Stimulated activated naive B cell treated with anti-CD40 and anti-IgM and Interleukin-4, amounts not matched to agents 10 μg/mL and 1 μg/mL and 100 μg/mL, for 72 hours (primary cell): ENCODE measurements at regions not wholly inside any gene's neighbourhood (a gene's known extent, or its start where the extent isn't known, plus 50 kb on each side); places are given as distances from the start of the nearest gene placed in this dataset.
"Not testable (repeated sequence)": the region's sequence is repeated elsewhere in the genome, so short reads cannot be mapped to it uniquely, and the experiment has no call there.

Experiments
- ATAC-seq, 2 donors: fragments of 150-1000 bp; cut with Tn5 transposase; replicated peaks; 2 replicates each; pipeline ENCODE4 v1.10.0; 2021; ENCODE audit warnings: moderate library complexity in 1 of 2
- DNase-seq: peaks from one replicate; pipeline ENCODE4 v3.0.0; 2021
- H3K27ac Mint-ChIP-seq: one replicate; pipeline ENCODE4 v1.8.0; 2022; ENCODE audit warnings: mild to moderate bottlenecking, mixed read lengths
- H3K27me3 Mint-ChIP-seq, 2 donors: one replicate each; pipeline ENCODE4 v1.8.0; 2022; ENCODE audit warnings: mixed read lengths in 2 of 2
- H3K36me3 Mint-ChIP-seq, 2 donors: one replicate each; pipeline ENCODE4 v1.8.0; 2022; ENCODE audit warnings: mixed read lengths in 2 of 2, mild to moderate bottlenecking in 1 of 2
- H3K4me1 Mint-ChIP-seq, 2 donors: one replicate each; pipeline ENCODE4 v1.8.0; 2022; ENCODE audit warnings: mixed read lengths in 2 of 2, mild to moderate bottlenecking in 1 of 2
- H3K4me3 Mint-ChIP-seq, 2 donors: one replicate each; pipeline ENCODE4 v1.8.0; 2022; ENCODE audit warnings: mild to moderate bottlenecking in 2 of 2, mixed read lengths in 2 of 2, moderate library complexity in 1 of 2
- H3K9me3 Mint-ChIP-seq, 2 donors: one replicate each; pipeline ENCODE4 v1.8.0; 2022; ENCODE audit warnings: mixed read lengths in 2 of 2, mild to moderate bottlenecking in 1 of 2

- Mint-ChIP-seq H3K4me1 (no peaks in the 10 kb centered on the region), H3K27me3 (no peaks in the 10 kb centered on the region), H3K36me3 (peaks cover 18 to 33% of the 10 kb centered on the region in 2 donors), H3K4me3 (no peak overlapping the region), H3K27ac (no peak overlapping the region), H3K9me3 (no peaks in the 10 kb centered on the region)
- no peak for ATAC-seq
- DNase-seq = no peak
Measured at GRCh38 chr17:21530311-21530710, 154.2 kb downstream of the KCNJ12 start.

DNA sequence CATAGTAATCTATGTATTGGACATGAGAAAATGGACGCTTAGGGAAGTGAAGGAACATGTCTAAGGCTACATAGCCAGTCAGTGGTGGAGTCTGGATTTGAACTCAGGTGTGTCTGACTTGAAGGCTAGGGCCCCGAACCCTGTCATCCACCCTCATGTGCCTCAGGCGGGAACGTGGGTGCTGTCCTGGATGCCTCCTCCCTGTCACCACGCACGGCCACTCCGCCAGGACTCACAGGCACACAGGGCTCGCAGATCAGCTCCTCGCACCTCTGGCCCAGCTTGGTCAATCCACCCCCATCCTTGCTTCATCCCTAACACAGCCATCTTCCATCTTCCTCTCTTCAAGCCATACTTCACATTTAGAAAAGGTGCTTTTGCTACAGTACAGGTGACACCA, 154.7 kb downstream of the KCNJ12 start:
- no peak overlapping the region for H3K4me3 Mint-ChIP-seq

GRCh38 chr17:21532763-21533385, 156.7 kb downstream of the KCNJ12 start:
- H3K27ac Mint-ChIP-seq = no peak overlapping the region
- H3K4me3 Mint-ChIP-seq = no peak overlapping the region
- peaks cover 32 to 53% of the 10 kb centered on the region in 2 donors for H3K36me3 Mint-ChIP-seq
- H3K27me3 Mint-ChIP-seq = no peaks in the 10 kb centered on the region
- ATAC-seq (no peak), DNase-seq (no peak)
- peaks cover 3 to 10% of the 10 kb centered on the region in 2 donors for H3K9me3 Mint-ChIP-seq
- H3K4me1 Mint-ChIP-seq = no peaks in the 10 kb centered on the region

More for the DNA sequence above, 154.7 kb downstream of the KCNJ12 start:
- DNase-seq (no peak), ATAC-seq (no peak)
- Mint-ChIP-seq H3K27ac (no peak overlapping the region), H3K9me3 (no peaks in the 10 kb centered on the region), H3K4me1 (no peaks in the 10 kb centered on the region), H3K27me3 (no peaks in the 10 kb centered on the region), H3K36me3 (peaks cover 20 to 36% of the 10 kb centered on the region in 2 donors)

GRCh38 chr17:21535686-21536375, 156.5 kb upstream of the KCNJ18 start:
- Mint-ChIP-seq H3K27ac (no peak overlapping the region), H3K36me3 (peaks cover 35 to 67% of the 10 kb centered on the region in 2 donors), H3K9me3 (peaks cover 6 to 14% of the 10 kb centered on the region in 2 donors), H3K4me3 (no peak overlapping the region), H3K27me3 (no peaks in the 10 kb centered on the region), H3K4me1 (no peaks in the 10 kb centered on the region)
- DNase-seq = no peak
- ATAC-seq = no peak

DNA sequence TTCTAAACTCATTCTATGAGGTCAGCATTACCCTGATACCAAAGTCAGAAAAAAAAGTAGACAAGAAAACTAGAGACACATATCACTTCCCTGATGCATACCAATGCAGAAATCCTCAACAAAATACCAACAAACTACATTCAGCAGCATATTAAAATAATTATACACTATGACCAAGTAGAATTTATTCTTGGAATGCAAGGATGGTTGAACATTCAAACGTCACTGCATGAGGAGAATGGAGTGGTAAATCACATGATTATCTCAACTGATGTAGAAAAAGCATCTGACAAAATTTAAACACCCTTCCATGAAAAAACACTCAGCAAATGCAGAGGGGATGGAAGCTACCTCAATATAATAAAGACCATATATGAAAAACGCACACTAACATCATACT, 155.0 kb upstream of the KCNJ18 start:
- Mint-ChIP-seq H3K4me3 (no peak overlapping the region), H3K9me3 (peaks cover 6 to 14% of the 10 kb centered on the region in 2 donors), H3K36me3 (peaks cover 35 to 64% of the 10 kb centered on the region in 2 donors), H3K27ac (no peak overlapping the region), H3K4me1 (no peaks in the 10 kb centered on the region), H3K27me3 (no peaks in the 10 kb centered on the region)
- DNase-seq = no peak
- no peak for ATAC-seq

- H3K27ac Mint-ChIP-seq = no peak overlapping the region
- no peaks in the 10 kb centered on the region for H3K27me3 Mint-ChIP-seq
- no peak overlapping the region for H3K4me3 Mint-ChIP-seq
- ATAC-seq (no peak), DNase-seq (no peak)
- H3K4me1 Mint-ChIP-seq = no peaks in the 10 kb centered on the region
- H3K9me3 Mint-ChIP-seq = peaks cover 6 to 14% of the 10 kb centered on the region in 2 donors
- H3K36me3 Mint-ChIP-seq = peaks cover 36 to 65% of the 10 kb centered on the region in 2 donors
Measured at GRCh38 chr17:21538615-21539014, 153.7 kb upstream of the KCNJ18 start.

DNA sequence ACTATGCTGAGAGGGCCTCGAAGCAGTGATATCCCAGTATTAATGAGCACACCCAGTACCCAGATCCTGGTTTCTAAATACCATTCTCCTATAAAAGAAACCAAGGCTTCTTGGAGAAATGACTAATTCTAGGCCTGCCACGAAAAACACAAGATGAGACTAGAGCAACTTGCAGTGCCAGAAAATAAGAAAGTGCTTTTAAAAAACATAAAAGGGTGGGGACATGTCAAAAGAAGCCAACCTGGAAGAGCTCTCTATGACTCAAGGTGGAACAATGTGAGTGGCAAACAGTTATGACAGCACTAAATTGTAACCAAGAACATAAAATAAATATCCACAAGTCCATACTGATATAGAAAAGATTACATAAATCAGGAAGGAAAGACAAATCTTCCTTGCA, 153.2 kb upstream of the KCNJ18 start:
- H3K4me3 Mint-ChIP-seq = no peak overlapping the region
- no peak for ATAC-seq

DNA sequence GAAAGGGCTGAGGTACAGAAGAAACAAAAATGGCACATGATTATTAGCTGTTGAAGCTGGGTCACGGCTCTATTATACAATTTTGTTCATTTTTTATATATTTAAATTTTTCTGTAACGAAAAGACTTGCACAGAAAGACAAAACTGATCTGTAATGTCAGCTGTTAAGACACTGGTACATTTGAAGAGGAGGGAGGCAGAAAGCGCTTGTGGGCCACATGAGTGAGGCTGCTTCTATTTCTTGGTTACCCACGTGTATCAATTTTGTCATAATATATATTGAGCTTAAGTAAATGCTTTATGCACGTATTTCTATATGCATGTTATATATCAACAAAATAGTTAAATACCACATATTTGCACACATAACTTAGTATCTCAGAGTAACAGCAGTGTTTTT, 151.8 kb upstream of the KCNJ18 start:
- H3K27me3 Mint-ChIP-seq = no peaks in the 10 kb centered on the region
- H3K27ac Mint-ChIP-seq = no peak overlapping the region
- H3K36me3 Mint-ChIP-seq = peaks cover 28 to 60% of the 10 kb centered on the region in 2 donors
- peaks cover 6 to 14% of the 10 kb centered on the region in 2 donors for H3K9me3 Mint-ChIP-seq
- ATAC-seq (no peak), DNase-seq (no peak)
- H3K4me1 Mint-ChIP-seq = peaks cover 0 to under 1% of the 10 kb centered on the region in 2 donors
- H3K4me3 Mint-ChIP-seq = no peak overlapping the region

More for the DNA sequence above, 153.2 kb upstream of the KCNJ18 start:
- no peaks in the 10 kb centered on the region for H3K27me3 Mint-ChIP-seq
- peaks cover 37 to 63% of the 10 kb centered on the region in 2 donors for H3K36me3 Mint-ChIP-seq
- no peaks in the 10 kb centered on the region for H3K4me1 Mint-ChIP-seq
- DNase-seq = no peak
- H3K9me3 Mint-ChIP-seq = peaks cover 6 to 14% of the 10 kb centered on the region in 2 donors
- no peak overlapping the region for H3K27ac Mint-ChIP-seq

- Mint-ChIP-seq H3K27ac (no peak overlapping the region), H3K9me3 (peaks cover 6 to 9% of the 10 kb centered on the region in 2 donors), H3K4me1 (peaks cover 2 to 6% of the 10 kb centered on the region in 2 donors), H3K4me3 (no peak overlapping the region), H3K27me3 (no peaks in the 10 kb centered on the region), H3K36me3 (peaks cover 23 to 55% of the 10 kb centered on the region in 2 donors)
- DNase-seq = no peak
- no peak for ATAC-seq
Measured at GRCh38 chr17:21542070-21542469, 150.3 kb upstream of the KCNJ18 start.

GRCh38 chr17:21542991-21543390, 149.3 kb upstream of the KCNJ18 start:
- Mint-ChIP-seq H3K9me3 (peaks cover 3 to 4% of the 10 kb centered on the region in 2 donors), H3K27me3 (no peaks in the 10 kb centered on the region)
- no peak for DNase-seq

DNA sequence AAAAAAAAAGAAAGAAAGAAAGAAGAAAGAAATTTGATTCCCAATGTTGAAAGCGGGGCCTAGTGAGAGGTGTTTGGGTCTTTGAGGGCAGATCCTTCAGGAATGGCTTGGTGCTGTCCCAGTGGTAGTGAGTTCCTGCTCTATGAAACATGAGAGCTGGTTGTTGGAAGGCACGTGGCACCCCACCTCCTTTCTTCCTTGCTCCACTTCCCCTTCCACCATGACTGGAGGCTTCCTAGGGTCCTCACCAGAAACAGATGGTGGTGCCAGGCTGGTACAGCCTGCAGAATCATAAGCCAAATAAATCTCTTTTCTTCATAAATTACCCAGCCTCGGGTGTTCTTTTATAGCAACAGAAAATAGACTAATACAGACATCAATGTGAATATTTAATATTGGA, 147.3 kb upstream of the KCNJ18 start:
- Mint-ChIP-seq H3K4me3 (no peak overlapping the region), H3K4me1 (peaks cover 10 to 20% of the 10 kb centered on the region in 2 donors), H3K36me3 (peaks cover 26 to 43% of the 10 kb centered on the region in 2 donors), H3K9me3 (no peaks in the 10 kb centered on the region), H3K27ac (no peak overlapping the region), H3K27me3 (peaks cover 6 to 8% of the 10 kb centered on the region in 2 donors)
- no peak for ATAC-seq
- DNase-seq = no peak

More at GRCh38 chr17:21542991-21543390, 149.3 kb upstream of the KCNJ18 start:
- Mint-ChIP-seq H3K4me3 (no peak overlapping the region), H3K4me1 (peaks cover 2 to 6% of the 10 kb centered on the region in 2 donors), H3K36me3 (peaks cover 17 to 47% of the 10 kb centered on the region in 2 donors), H3K27ac (no peak overlapping the region)
- ATAC-seq = no peak

DNA sequence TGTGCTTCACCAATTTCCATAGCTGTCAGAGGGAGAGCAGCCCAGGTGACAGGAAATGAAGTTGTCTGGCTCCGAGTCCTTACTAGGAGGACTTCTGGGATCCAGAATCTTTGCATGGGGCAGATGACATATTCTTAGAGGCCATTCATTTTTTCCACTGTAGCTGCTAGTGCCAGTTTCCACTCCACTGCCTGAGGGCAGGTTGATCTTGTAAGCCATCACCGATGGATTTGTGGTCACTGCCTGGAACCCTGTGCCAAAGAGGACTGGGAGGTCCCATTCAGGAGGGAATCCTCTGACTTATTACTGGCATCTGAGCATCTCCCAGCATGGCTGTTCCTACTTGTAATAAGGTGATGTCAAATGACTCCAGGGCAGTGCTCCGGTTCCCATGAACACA, 144.1 kb upstream of the KCNJ18 start:
- no peak overlapping the region for H3K27ac Mint-ChIP-seq
- H3K4me1 Mint-ChIP-seq = peaks cover 13 to 23% of the 10 kb centered on the region in 2 donors
- H3K9me3 Mint-ChIP-seq = peaks cover 0 to 2% of the 10 kb centered on the region in 2 donors
- no peak overlapping the region for H3K4me3 Mint-ChIP-seq
- DNase-seq (no peak), ATAC-seq (no peak)
- peaks cover 6 to 14% of the 10 kb centered on the region in 2 donors for H3K27me3 Mint-ChIP-seq
- peaks cover 19 to 34% of the 10 kb centered on the region in 2 donors for H3K36me3 Mint-ChIP-seq

DNA sequence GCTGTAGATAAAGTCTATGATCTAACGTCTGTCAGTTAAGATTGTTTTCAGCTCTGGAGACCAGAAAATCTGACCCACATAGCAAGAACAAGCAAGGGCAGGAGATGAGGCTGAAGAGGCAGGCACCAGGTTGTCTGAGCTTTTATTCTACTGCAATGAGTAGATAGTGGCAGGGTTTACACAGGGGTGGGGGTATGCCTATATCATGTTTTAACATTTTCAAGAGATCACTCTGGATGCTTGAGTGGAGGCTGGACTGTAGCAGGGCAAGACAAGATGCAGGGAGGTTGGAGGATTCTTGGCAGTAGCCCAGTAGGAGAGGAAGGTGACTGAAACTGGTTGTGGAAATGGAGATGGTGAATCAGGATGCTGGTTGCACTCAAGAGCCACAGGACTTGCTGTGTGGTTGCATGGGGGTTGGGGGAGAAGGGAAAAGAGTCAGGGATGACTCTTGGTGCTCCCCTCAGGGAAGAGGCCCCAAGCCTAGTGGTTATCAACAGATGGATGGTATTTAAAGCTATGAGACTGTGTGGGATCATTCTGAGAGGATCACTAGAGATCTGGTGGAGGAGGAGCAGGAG, 143.1 kb upstream of the KCNJ18 start:
- Mint-ChIP-seq H3K36me3 (peaks cover 14 to 29% of the 10 kb centered on the region in 2 donors), H3K4me3 (peak overlapping the region; percentile 31 to 53), H3K9me3 (peaks cover 2 to 5% of the 10 kb centered on the region in 2 donors), H3K27ac (no peak overlapping the region), H3K27me3 (peaks cover 11 to 18% of the 10 kb centered on the region in 2 donors), H3K4me1 (peaks cover 13 to 23% of the 10 kb centered on the region in 2 donors)
- ATAC-seq (no peak), DNase-seq (no peak)

DNA sequence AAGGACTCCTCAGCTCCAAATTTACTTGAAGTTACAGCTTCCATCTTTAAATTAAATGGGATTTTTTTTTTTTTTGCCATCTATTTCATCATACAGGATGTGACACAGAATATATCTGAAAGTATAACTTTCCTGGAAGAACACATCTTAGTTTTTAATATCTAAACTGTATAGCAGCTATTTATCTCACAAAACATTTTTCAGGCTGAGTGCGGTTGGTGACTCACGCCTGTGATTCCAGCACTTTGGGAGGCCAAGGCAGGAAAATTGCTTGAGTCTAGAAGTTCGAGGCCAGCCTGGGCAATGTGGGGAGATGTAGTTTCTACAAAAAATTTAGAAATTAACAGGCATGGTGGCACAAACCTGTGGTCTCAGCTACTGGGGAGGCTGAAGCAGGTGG, 142.3 kb upstream of the KCNJ18 start:
- not testable (repeated sequence) for H3K9me3 Mint-ChIP-seq, ATAC-seq, DNase-seq, H3K27ac Mint-ChIP-seq
- H3K36me3 Mint-ChIP-seq = peaks cover 10 to 20% of the 10 kb centered on the region in 2 donors
- H3K4me3 Mint-ChIP-seq = peak overlapping the region; percentile 31 to 59
- peaks cover 13 to 23% of the 10 kb centered on the region in 2 donors for H3K4me1 Mint-ChIP-seq
- peaks cover 19 to 23% of the 10 kb centered on the region in 2 donors for H3K27me3 Mint-ChIP-seq
